PFSK-1 (cell line): ENCODE measurements at regions not wholly inside any gene's neighbourhood (a gene's known extent, or its start where the extent isn't known, plus 50 kb on each side); places are given as distances from the start of the nearest gene placed in this dataset.

Source experiments
- FOXP2 ChIP-seq: optimal IDR thresholded peaks from 2 replicates; pipeline ENCODE3; 2011; ENCODE audit warnings: borderline replicate concordance, control low read depth, inconsistent platforms; ENCODE audit not compliant: insufficient read depth; ENCODE audit errors: extremely low read length, extremely low read depth
- POLR2AphosphoS5 ChIP-seq: IDR thresholded peaks from 2 replicates; pipeline ENCODE4 v1.6.1; 2012; ENCODE audit warnings: low read depth, mild to moderate bottlenecking, control low read depth, low read length, moderate library complexity
- REST ChIP-seq, 2 experiments: IDR thresholded peaks; 2 replicates each; pipeline versions ENCODE4 v1.6.1 to v1.8.0; 2011 to 2012; ENCODE audit warnings: low read depth in 2 of 2, low read length in 2 of 2, control low read depth in 1 of 2, inconsistent platforms in 1 of 2, mild to moderate bottlenecking in 1 of 2, moderate library complexity in 1 of 2; ENCODE audit not compliant: insufficient read depth in 1 of 2
- SIN3A ChIP-seq: IDR thresholded peaks from 2 replicates; pipeline ENCODE4 v1.6.1; 2012; ENCODE audit warnings: mild to moderate bottlenecking, low read length, moderate library complexity, borderline replicate concordance; ENCODE audit not compliant: insufficient read depth
- TAF1 ChIP-seq: IDR thresholded peaks from 2 replicates; pipeline ENCODE4 v1.6.1; 2012; ENCODE audit warnings: low read length, control low read depth, borderline replicate concordance; ENCODE audit not compliant: insufficient read depth

GRCh38 chr17:55829995-55830612 is 79.3 kb downstream of the PCTP start:
- TF ChIP-seq POLR2AphosphoS5 (no peak), REST (IDR thresholded peaks at IDR 0.05; ENCODE audit: insufficient read depth in 1 of 2, low read depth in 2 of 2, low read length in 2 of 2) (no peak), FOXP2 (no peak), SIN3A (no peak), TAF1 (no peak)

DNA sequence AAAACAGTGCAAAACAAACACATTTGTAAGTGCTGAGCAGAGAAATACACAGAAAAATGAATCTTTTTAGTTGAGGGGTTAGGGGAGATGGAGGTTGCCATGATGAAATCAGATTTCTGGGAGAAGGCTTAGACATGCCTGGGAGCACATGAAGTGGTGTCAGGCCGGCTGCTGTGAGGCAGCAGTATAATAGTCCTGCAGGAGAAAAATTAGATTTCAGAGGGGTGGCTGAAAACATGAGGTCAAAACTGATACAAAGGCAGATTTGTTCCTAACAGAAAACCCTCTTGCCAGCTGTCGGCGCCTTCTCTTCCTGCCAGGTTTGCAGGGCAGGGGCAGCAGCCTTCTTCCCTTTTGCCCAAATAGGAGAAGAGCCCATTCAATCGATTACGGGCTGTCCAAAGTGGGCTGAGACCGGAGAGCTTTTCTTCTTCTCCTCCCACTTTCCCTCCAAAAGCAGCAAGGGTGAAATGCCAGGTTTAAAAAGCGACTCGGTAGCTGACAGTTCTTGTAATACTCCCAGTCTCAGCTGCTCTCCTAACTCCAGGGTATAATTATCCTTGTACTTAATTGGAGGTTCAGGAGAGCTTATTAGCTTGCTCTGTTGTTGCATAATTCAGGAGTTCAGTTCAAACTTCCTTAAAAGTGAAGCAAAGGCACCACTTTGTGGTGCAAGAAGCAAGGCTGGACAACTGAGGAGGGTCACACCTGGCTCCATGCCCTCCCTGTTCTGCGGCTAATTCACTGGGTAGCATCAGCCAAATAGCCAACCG is 80.0 kb downstream of the PCTP start:
- TF ChIP-seq POLR2AphosphoS5 (no peak), SIN3A (no peak), FOXP2 (no peak), TAF1 (no peak), REST (IDR thresholded peaks at IDR 0.05; ENCODE audit: insufficient read depth in 1 of 2, low read depth in 2 of 2, low read length in 2 of 2) (no peak)

DNA sequence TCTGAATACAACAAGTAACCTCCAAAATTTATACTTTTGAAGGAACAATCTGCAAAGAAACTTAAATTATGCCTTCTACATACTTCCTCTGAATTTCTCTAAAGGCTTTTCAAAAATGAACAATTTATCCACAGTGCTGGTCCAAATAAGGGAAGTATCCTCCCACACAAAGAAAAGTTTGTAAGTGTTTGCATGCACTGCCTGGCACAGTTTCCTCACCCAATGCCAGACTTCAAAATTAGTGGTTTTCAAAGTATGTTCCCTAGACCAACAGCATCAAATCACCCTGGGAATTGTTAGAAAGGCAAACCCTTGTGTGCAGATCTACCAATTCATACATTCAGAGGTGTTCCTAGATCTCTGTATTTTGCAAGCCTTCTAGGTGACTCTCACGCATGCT is 82.5 kb downstream of the PCTP start:
- TF ChIP-seq SIN3A (no peak), REST (IDR thresholded peaks at IDR 0.05; ENCODE audit: insufficient read depth in 1 of 2, low read depth in 2 of 2, low read length in 2 of 2) (no peak), TAF1 (no peak), POLR2AphosphoS5 (no peak), FOXP2 (no peak)

DNA sequence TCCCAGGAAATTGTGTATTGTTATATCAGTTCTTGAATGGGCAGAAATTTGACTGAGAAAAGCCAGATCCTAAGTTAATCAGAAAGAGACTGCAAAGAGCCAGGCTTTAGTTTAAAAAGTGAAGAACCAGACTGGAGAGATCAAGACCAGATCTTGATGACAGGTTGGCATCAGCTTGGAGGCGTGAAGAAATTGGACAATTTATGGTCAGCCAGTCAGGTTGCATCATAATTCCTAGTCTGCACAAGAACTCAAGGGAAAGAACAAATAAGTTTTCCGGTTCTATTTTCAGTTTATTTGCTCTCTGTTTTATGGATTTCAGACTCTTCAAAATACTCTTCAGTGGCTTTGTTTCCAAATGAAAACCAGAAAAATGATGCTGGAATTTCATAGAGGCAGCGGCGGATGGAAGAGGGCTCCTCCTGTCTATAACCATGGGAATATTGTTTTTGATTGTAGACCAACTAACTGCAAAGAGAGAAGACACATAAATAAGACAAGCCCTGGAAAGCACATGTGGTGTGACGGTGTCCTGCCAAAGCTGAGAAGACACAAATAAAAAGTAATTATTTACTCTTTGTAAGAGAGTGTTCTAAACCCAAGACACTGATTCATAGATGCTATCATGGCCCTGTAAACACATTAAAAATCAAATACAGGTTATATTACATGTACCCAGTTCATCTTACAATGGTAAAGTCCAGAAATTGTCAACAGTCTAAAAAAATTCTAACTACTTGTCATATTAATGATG is 91.7 kb downstream of the PCTP start:
- no peak for TF ChIP-seq FOXP2
- TF ChIP-seq REST (IDR thresholded peaks at IDR 0.05; ENCODE audit: insufficient read depth in 1 of 2, low read depth in 2 of 2, low read length in 2 of 2): no peak
- no peak for TF ChIP-seq TAF1
- no peak for TF ChIP-seq POLR2AphosphoS5
- no peak for TF ChIP-seq SIN3A
